CD14-positive monocyte (primary cell): ENCODE measurements at regions not wholly inside any gene's neighbourhood (a gene's known extent, or its start where the extent isn't known, plus 50 kb on each side); places are given as distances from the start of the nearest gene placed in this dataset.

ENCODE experiments used
- DNase-seq, 3 donors: peaks; one replicate each; pipeline ENCODE4 v3.0.0-alpha.2; 2011 to 2022
- H2AFZ ChIP-seq: 2 replicates; pipeline ENCODE4 v1.6.0; 2012; ENCODE audit warnings: mild to moderate bottlenecking, low read depth, low read length, inconsistent platforms; ENCODE audit not compliant: insufficient read depth, poor library complexity, severe bottlenecking
- H3K27ac ChIP-seq, 2 donors: 1 replicate in 1 of 2; 2 replicates in 1 of 2; pipeline ENCODE4 v1.5.1; 2012 to 2013; ENCODE audit warnings: low read length in 2 of 2, control low read depth in 1 of 2, inconsistent platforms in 1 of 2, low read depth in 1 of 2, mild to moderate bottlenecking in 1 of 2
- H3K27me3 ChIP-seq, 2 donors: one replicate each; pipeline versions ENCODE4 v1.6.0 to v1.6.1; 2011 to 2013; ENCODE audit warnings: low read length in 2 of 2; ENCODE audit not compliant: control insufficient read depth in 2 of 2, insufficient read depth in 2 of 2
- H3K36me3 ChIP-seq, 2 donors: replicated peaks in 1 of 2; 1 replicate in 1 of 2; 2 replicates in 1 of 2; pipeline versions ENCODE4 v1.5.1 to v1.6.1; 2012 to 2013; ENCODE audit warnings: low read length in 2 of 2, control low read depth in 1 of 2, inconsistent platforms in 1 of 2, mild to moderate bottlenecking in 1 of 2; ENCODE audit not compliant: insufficient read depth in 2 of 2, control insufficient read depth in 1 of 2
- H3K4me1 ChIP-seq, 2 donors: 1 replicate in 1 of 2; 2 replicates in 1 of 2; pipeline versions ENCODE4 v1.5.1 to v1.6.1; 2012 to 2013; ENCODE audit warnings: low read length in 2 of 2, control low read depth in 1 of 2, inconsistent platforms in 1 of 2, mild to moderate bottlenecking in 1 of 2, moderate library complexity in 1 of 2; ENCODE audit not compliant: insufficient read depth in 2 of 2, control insufficient read depth in 1 of 2
- H3K4me2 ChIP-seq: replicated peaks from 2 replicates; pipeline ENCODE3; 2012; ENCODE audit warnings: low read length, moderate library complexity, mild to moderate bottlenecking; ENCODE audit not compliant: poor library complexity, severe bottlenecking; ENCODE audit errors: extremely low read depth
- H3K4me3 ChIP-seq, 3 experiments: fragments of 200-600 bp in 1 of 3; sonication (generic) in 1 of 3; replicated peaks in 1 of 3; 1 replicate in 2 of 3; 2 replicates in 1 of 3; pipeline ENCODE4 v1.5.1; 2011 to 2013; ENCODE audit warnings: low read length in 3 of 3, mild to moderate bottlenecking in 3 of 3, control low read depth in 2 of 3, low read depth in 2 of 3, inconsistent platforms in 1 of 3, moderate library complexity in 1 of 3
- H3K79me2 ChIP-seq: 2 replicates; pipeline ENCODE4 v1.6.0; 2012; ENCODE audit warnings: mild to moderate bottlenecking, control low read depth, inconsistent platforms, low read length, moderate library complexity; ENCODE audit not compliant: insufficient read depth
- H3K9ac ChIP-seq: 2 replicates; pipeline ENCODE4 v1.6.0; 2017; ENCODE audit warnings: low read length, mild to moderate bottlenecking; ENCODE audit not compliant: insufficient read depth, poor library complexity, severe bottlenecking
- H3K9me3 ChIP-seq, 2 donors: replicated peaks in 1 of 2; 1 replicate in 1 of 2; 2 replicates in 1 of 2; pipeline versions ENCODE4 v1.5.1 to v1.6.1; 2012 to 2013; ENCODE audit warnings: low read length in 2 of 2, control low read depth in 1 of 2; ENCODE audit not compliant: control insufficient read depth in 1 of 2, insufficient read depth in 1 of 2
- H4K20me1 ChIP-seq: 2 replicates; pipeline ENCODE4 v1.6.0; 2012; ENCODE audit warnings: mild to moderate bottlenecking, low read length, control low read depth, moderate library complexity; ENCODE audit not compliant: insufficient read depth
- H3K27ac Mint-ChIP-seq, 7 donors: one replicate each; pipeline ENCODE4 v1.8.0; 2020; ENCODE audit warnings: mild to moderate bottlenecking in 7 of 7, mixed read lengths in 7 of 7, moderate library complexity in 6 of 7, inconsistent platforms in 2 of 7
- H3K27me3 Mint-ChIP-seq, 3 donors: one replicate each; pipeline ENCODE4 v1.8.0; 2021 to 2022; ENCODE audit warnings: low read depth in 3 of 3, mild to moderate bottlenecking in 3 of 3, mixed read lengths in 3 of 3, moderate library complexity in 3 of 3, inconsistent platforms in 1 of 3
- H3K36me3 Mint-ChIP-seq, 2 donors: one replicate each; pipeline ENCODE4 v1.8.0; 2020; ENCODE audit warnings: mixed read lengths in 2 of 2, inconsistent platforms in 1 of 2, mild to moderate bottlenecking in 1 of 2
- H3K4me1 Mint-ChIP-seq: one replicate; pipeline ENCODE4 v1.8.0; 2020; ENCODE audit warnings: mild to moderate bottlenecking, mixed read lengths
- H3K4me3 Mint-ChIP-seq, 2 donors: one replicate each; pipeline ENCODE4 v1.8.0; 2020; ENCODE audit warnings: mild to moderate bottlenecking in 2 of 2, mixed read lengths in 2 of 2, moderate library complexity in 1 of 2
- H3K9me3 Mint-ChIP-seq, 7 donors: one replicate each; pipeline ENCODE4 v1.8.0; 2020 to 2022; ENCODE audit warnings: mixed read lengths in 7 of 7, mild to moderate bottlenecking in 6 of 7, moderate library complexity in 6 of 7, inconsistent platforms in 2 of 7
- CTCF ChIP-seq: fragments of 200-600 bp; IDR thresholded peaks from one replicate; pipeline ENCODE4 v1.8.0; 2022; ENCODE audit warnings: antibody characterized with exemption, mild to moderate bottlenecking
- WGBS: methylation state at CpG from one replicate; pipeline ENCODE4 v1.1.5; 2013; ENCODE audit warnings: missing lambda C conversion rate; ENCODE audit not compliant: insufficient coverage; 5-methylcytosine and 5-hydroxymethylcytosine counted together
- intact Hi-C, 2 donors: fragments of 100-400 bp; cut with micrococcal nuclease; formaldehyde crosslinking; loops; one replicate each; pipeline versions ENCODE4 v1.15.0 to v1.15.1; 2023

- no peaks in the 10 kb centered on the region for H3K4me1 Mint-ChIP-seq
- Histone ChIP-seq H3K27ac (no peak overlapping the region), H3K9me3 (no peaks in the 10 kb centered on the region), H2AFZ (no peak overlapping the region), H3K79me2 (no peaks in the 10 kb centered on the region), H4K20me1 (no peaks in the 10 kb centered on the region), H3K4me3 (no peak overlapping the region), H3K4me1 (no peaks in the 10 kb centered on the region), H3K27me3 (no peaks in the 10 kb centered on the region), H3K9ac (no peak overlapping the region), H3K36me3 (no peaks in the 10 kb centered on the region), H3K4me2 (no peak overlapping the region)
- TF ChIP-seq CTCF, result no peak
- H3K36me3 Mint-ChIP-seq, result no peaks in the 10 kb centered on the region
- H3K9me3 Mint-ChIP-seq, result peaks cover 0 to 5% (median 0%) of the 10 kb centered on the region in 7 donors
- intact Hi-C loops, result no loop called here
- no peak overlapping the region for H3K27ac Mint-ChIP-seq
- DNase-seq, result no peak
- peaks cover 0 to 2% (median 2%) of the 10 kb centered on the region in 3 donors for H3K27me3 Mint-ChIP-seq
- H3K4me3 Mint-ChIP-seq, result no peak overlapping the region
Measured at GRCh38 chr9:115606838-115607237, 488.9 kb upstream of the TNC start.

GRCh38 chr9:115614326-115614999 is 496.5 kb upstream of the TNC start:
- no peaks in the 10 kb centered on the region for H3K4me1 Mint-ChIP-seq
- H3K9me3 ChIP-seq, result peaks cover 0 to 3% of the 10 kb centered on the region in 2 donors
- peaks cover 0 to 2% (median 1%) of the 10 kb centered on the region in 3 donors for H3K27me3 Mint-ChIP-seq
- no peak overlapping the region for H3K4me3 ChIP-seq
- no peak overlapping the region for H2AFZ ChIP-seq
- H3K4me1 ChIP-seq, result no peaks in the 10 kb centered on the region
- H3K4me3 Mint-ChIP-seq, result no peak overlapping the region
- DNase-seq, result no peak
- no peak overlapping the region for H3K27ac Mint-ChIP-seq
- H3K9me3 Mint-ChIP-seq, result peaks cover 0 to 12% (median 3%) of the 10 kb centered on the region in 7 donors
- no peaks in the 10 kb centered on the region for H3K36me3 ChIP-seq
- no peak overlapping the region for H3K9ac ChIP-seq
- no peak overlapping the region for H3K4me2 ChIP-seq
- intact Hi-C loops, result no loop called here
- no peaks in the 10 kb centered on the region for H3K27me3 ChIP-seq
- WGBS, result 100% methylated on average over 3 of the region's 4 CpGs
- H4K20me1 ChIP-seq, result no peaks in the 10 kb centered on the region
- H3K36me3 Mint-ChIP-seq, result no peaks in the 10 kb centered on the region
- H3K79me2 ChIP-seq, result no peaks in the 10 kb centered on the region
- no peak overlapping the region for H3K27ac ChIP-seq
- TF ChIP-seq CTCF, result no peak
